GM19452 (cell line): ENCODE measurements at regions not wholly inside any gene's neighbourhood (a gene's known extent, or its start where the extent isn't known, plus 50 kb on each side); places are given as distances from the start of the nearest gene placed in this dataset.
"Not testable (repeated sequence)": the region's sequence is repeated elsewhere in the genome, so short reads cannot be mapped to it uniquely, and the experiment has no call there.

Source experiments
- ATAC-seq: cut with Tn5 transposase; IDR thresholded peaks from one replicate; pipeline ENCODE4 v1.9.1; 2021; ENCODE audit not compliant: unreplicated experiment

DNA sequence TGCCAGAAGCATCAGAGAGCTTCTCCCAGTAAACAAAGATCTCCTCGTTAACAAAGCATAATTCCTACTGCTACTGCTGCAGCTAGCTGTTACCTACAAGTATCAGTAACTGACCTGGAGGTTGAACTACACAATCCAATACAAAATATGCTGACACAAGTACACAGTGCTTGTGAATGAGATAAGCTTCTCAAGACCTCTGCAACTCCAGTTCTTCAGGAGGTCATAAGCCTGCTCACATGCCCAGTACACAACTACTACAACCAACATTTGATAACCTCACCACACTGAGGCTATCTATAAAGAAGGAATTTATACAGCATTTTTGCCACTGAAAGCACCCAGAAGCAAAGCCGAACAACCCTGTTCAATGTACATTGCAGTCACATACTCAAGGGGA, 66.7 kb upstream of the SMARCAD1 start:
- ATAC-seq = no peak

DNA sequence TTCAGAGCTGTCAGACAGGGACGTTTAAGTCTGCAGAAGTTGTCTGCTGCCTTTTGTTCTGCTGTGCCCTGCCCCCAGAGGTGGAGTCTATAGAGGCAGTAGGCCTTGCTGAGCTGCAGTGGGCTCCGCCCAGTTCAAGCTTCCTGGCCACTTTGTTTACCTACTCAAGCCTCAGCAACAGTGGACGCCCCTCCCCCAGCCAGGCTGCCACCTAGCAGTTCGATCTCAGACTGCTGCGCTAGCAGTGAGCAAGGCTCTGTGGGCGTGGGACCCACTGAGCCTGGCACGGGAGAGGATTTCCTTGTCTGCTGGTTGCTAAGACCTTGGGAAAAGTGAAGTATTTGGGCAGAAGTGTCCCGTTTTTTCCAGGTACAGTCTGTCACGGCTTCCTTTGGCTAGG, 59.6 kb upstream of the SMARCAD1 start:
- ATAC-seq = not testable (repeated sequence)

DNA sequence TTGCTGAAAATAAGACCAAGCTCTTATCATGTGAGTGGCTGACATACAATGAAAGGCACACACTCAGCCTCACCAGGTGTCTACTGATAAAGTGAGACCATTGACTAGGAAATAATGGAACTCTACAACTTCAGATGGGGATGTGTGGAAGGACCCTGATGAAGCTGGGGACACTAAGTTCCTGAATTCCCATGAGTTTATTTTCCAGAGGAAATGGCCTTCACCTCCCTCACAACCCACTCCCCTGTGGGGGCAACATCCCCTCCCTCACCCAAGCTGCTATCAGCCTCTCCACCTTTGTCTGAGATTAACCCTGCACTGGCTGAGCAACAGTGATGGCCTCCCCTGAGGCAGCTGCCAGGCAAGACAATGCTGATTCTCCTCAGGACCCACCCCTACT, 55.2 kb upstream of the SMARCAD1 start:
- no peak for ATAC-seq

DNA sequence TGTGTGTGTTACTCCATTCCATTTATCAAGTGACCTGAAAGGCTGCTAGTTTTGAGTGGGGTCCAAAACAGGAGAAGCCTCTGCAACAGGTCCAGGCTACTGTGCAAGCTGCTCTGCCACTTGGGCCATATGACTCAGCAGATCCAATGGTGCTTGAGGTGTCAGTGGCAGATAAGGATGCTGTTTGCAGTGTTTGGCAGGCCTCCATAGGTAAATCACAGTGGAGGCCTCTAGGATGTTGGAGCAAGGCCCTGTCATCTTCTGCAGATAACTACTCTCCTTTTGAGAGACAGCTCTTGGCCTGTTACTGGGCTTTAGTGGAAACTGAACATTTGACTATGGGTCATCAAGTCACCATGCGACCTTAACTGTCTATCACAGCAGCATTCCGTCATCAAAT, 52.3 kb upstream of the SMARCAD1 start:
- not testable (repeated sequence) for ATAC-seq

DNA sequence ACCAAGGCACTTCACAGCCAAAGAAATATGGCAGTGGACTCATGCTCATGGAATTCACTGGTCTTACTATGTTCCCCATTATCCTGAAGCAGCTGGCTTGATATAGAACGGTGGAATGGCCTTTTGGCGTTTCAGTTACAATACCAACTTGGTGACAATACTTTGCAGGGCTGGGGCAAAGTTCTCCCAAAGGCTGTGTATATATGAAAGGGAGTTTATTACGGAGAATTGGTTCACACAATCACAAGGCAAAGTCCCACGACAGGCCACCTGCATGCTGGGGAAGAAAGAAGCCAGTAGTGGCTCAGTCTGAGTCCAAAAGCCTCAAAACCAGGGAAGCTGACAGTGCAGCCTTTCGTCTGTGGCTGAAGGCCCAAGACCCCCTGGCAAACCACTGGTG, 50.8 kb upstream of the SMARCAD1 start:
- no peak for ATAC-seq
